ENCODE measurements at regions not wholly inside any gene's neighbourhood (a gene's known extent, or its start where the extent isn't known, plus 50 kb on each side); places are given as distances from the start of the nearest gene placed in this dataset.

DNA sequence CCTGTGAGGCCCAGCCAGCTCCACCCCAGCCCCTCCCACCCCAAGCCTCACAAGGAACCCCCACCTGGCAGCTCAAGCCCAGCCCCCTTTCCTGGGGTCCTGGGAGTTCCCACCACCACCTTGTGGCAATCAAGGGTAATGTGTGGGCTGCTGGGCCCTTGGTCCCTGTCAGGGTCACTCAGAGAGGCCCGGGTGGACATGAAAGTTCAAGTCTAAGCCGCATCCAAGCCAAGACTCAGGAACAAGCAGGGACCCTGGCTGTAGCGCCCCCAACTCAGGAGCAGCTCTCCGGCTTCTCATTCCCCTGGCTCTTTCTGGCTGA, 106.4 kb upstream of the C14orf180 start:
- TF ChIP-seq, protein P1, sequence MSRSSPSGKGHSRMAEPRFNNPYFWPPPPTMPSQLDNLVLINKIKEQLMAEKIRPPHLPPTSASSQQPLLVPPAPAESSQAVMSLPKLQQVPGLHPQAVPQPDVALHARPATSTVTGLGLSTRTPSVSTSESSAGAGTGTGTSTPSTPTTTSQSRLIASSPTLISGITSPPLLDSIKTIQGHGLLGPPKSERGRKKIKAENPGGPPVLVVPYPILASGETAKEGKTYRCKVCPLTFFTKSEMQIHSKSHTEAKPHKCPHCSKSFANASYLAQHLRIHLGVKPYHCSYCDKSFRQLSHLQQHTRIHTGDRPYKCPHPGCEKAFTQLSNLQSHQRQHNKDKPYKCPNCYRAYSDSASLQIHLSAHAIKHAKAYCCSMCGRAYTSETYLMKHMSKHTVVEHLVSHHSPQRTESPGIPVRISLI (tag by site-specific recombination; IDR thresholded peaks at IDR 0.05) = no peak
- TF ChIP-seq, protein P2, sequence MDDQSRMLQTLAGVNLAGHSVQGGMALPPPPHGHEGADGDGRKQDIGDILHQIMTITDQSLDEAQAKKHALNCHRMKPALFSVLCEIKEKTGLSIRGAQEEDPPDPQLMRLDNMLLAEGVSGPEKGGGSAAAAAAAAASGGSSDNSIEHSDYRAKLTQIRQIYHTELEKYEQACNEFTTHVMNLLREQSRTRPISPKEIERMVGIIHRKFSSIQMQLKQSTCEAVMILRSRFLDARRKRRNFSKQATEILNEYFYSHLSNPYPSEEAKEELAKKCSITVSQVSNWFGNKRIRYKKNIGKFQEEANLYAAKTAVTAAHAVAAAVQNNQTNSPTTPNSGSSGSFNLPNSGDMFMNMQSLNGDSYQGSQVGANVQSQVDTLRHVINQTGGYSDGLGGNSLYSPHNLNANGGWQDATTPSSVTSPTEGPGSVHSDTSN (CRISPR knock-in tag; IDR thresholded peaks at IDR 0.05) = no peak
- TF ChIP-seq TCF7L2 (IDR thresholded peaks at IDR 0.05; ENCODE audit: borderline replicate concordance, low read depth, low read length) (no peak), ZNF24 (tag by site-specific recombination; IDR thresholded peaks at IDR 0.05) (no peak), ZNF214 (tag by site-specific recombination; IDR thresholded peaks at IDR 0.05; ENCODE audit: borderline replicate concordance) (no peak)
- TF ChIP-seq, protein P3, sequence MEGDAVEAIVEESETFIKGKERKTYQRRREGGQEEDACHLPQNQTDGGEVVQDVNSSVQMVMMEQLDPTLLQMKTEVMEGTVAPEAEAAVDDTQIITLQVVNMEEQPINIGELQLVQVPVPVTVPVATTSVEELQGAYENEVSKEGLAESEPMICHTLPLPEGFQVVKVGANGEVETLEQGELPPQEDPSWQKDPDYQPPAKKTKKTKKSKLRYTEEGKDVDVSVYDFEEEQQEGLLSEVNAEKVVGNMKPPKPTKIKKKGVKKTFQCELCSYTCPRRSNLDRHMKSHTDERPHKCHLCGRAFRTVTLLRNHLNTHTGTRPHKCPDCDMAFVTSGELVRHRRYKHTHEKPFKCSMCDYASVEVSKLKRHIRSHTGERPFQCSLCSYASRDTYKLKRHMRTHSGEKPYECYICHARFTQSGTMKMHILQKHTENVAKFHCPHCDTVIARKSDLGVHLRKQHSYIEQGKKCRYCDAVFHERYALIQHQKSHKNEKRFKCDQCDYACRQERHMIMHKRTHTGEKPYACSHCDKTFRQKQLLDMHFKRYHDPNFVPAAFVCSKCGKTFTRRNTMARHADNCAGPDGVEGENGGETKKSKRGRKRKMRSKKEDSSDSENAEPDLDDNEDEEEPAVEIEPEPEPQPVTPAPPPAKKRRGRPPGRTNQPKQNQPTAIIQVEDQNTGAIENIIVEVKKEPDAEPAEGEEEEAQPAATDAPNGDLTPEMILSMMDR (tag by site-specific recombination; IDR thresholded peaks at IDR 0.05) = no peak

All from HEK293 (cell line).